ENCODE measurements at regions not wholly inside any gene's neighbourhood (a gene's known extent, or its start where the extent isn't known, plus 50 kb on each side); places are given as distances from the start of the nearest gene placed in this dataset.

DNA sequence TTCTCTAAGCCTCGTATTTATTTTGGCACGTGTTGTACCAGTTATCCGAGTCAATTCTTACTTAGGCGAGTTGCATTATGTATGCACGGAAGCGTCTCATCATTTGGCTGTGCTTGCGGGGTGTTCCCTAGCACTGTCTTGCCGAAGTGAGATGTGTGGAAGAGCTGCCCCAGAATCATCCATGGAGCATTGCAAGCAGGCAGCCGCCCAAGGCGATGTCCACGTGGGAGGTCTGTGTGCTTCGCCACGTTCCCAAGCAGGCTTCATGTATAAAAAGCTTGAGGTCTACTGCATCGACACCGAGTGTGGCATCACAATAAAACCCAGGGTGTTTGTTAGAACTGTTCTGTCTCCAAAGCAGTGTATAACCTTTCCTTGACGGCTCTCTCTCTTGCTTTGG is 849.9 kb downstream of the DCDC2C start:
- H3K4me3 ChIP-seq (ENCODE audit: severe bottlenecking), result no peak overlapping the region
- TF ChIP-seq, protein P1, sequence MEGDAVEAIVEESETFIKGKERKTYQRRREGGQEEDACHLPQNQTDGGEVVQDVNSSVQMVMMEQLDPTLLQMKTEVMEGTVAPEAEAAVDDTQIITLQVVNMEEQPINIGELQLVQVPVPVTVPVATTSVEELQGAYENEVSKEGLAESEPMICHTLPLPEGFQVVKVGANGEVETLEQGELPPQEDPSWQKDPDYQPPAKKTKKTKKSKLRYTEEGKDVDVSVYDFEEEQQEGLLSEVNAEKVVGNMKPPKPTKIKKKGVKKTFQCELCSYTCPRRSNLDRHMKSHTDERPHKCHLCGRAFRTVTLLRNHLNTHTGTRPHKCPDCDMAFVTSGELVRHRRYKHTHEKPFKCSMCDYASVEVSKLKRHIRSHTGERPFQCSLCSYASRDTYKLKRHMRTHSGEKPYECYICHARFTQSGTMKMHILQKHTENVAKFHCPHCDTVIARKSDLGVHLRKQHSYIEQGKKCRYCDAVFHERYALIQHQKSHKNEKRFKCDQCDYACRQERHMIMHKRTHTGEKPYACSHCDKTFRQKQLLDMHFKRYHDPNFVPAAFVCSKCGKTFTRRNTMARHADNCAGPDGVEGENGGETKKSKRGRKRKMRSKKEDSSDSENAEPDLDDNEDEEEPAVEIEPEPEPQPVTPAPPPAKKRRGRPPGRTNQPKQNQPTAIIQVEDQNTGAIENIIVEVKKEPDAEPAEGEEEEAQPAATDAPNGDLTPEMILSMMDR (IDR thresholded peaks at IDR 0.05; ENCODE audit: poor library complexity, severe bottlenecking), result no peak
- no peak for ATAC-seq (ENCODE audit: low read depth)
- no peak overlapping the region for H3K27ac ChIP-seq (ENCODE audit: poor library complexity, severe bottlenecking)
- no peaks in the 10 kb centered on the region for H3K4me1 ChIP-seq (ENCODE audit: insufficient read depth, poor library complexity, severe bottlenecking)
- H3K36me3 ChIP-seq (ENCODE audit: low read depth), result no peaks in the 10 kb centered on the region
- H3K9me3 ChIP-seq (ENCODE audit: severe bottlenecking), result no peaks in the 10 kb centered on the region
- DNase-seq (ENCODE audit: low spot score), result no peak
- H3K27me3 ChIP-seq (ENCODE audit: insufficient read depth, poor library complexity, severe bottlenecking), result peaks cover 4% of the 10 kb centered on the region

DNA sequence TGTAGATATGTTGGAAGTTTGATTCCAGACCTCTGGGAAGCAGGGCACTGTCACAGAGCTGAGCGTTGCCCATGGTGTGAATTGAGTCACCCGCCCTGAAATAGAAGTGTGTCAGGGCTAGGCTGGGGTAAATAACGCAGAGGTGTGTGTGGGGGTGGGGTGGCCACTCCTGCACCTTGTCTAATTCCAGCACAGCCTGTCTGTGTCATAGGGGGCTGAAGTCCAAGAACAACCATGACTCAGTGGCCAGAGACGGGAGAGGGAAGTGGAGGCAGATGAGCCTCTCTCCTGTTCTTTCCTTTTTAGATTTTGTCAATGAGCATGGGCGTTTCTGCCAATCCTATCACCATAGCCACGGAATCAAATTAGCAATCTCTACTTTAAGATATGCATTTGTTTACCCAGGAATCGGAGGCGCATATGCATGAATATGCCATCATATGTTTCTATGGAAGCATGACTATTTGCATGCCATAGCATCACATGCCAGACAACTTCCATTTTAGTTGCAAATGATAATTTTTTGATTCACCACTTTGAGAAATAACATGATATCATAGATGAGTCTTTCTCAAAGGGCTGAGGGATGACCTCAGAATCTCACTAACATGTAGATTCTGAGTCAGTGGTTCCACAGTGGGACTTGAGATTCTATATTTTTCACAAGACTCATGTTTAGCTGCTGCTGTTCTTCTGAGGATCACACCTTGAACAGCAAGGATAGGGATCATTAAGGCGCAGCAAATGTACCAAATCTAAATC is 852.9 kb downstream of the DCDC2C start:
- ATAC-seq (ENCODE audit: low read depth), result no peak
- H3K27me3 ChIP-seq (ENCODE audit: insufficient read depth, poor library complexity, severe bottlenecking), result peaks cover 4% of the 10 kb centered on the region
- no peak overlapping the region for H3K27ac ChIP-seq (ENCODE audit: poor library complexity, severe bottlenecking)
- no peak overlapping the region for H3K4me3 ChIP-seq (ENCODE audit: severe bottlenecking)
- TF ChIP-seq, protein P1 (IDR thresholded peaks at IDR 0.05; ENCODE audit: poor library complexity, severe bottlenecking), result no peak
- H3K36me3 ChIP-seq (ENCODE audit: low read depth), result no peaks in the 10 kb centered on the region
- no peaks in the 10 kb centered on the region for H3K9me3 ChIP-seq (ENCODE audit: severe bottlenecking)
- H3K4me1 ChIP-seq (ENCODE audit: insufficient read depth, poor library complexity, severe bottlenecking), result no peaks in the 10 kb centered on the region
- no peak for DNase-seq (ENCODE audit: low spot score)

DNA sequence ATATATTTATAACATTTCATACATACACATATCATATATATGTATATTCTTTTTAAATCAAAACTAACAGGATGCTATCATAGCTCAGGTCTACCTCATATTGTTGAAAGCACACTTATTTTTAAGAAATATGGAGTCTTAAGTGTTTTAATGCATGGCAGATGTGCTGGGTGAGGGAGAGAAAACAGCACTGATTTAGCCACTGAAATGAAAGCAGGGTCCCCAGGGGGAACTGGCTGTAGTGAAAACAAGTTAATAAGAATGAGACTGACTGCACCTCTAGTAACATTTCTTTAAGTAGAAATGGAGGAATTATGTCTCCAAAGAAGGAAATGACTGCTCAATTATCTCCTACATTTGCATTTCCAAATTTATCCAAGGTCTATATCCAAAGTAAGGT is 857.8 kb downstream of the DCDC2C start:
- TF ChIP-seq, protein P1 (IDR thresholded peaks at IDR 0.05; ENCODE audit: poor library complexity, severe bottlenecking), result no peak
- DNase-seq (ENCODE audit: low spot score) (no peak), ATAC-seq (ENCODE audit: low read depth) (no peak)
- Histone ChIP-seq H3K36me3 (ENCODE audit: low read depth) (no peaks in the 10 kb centered on the region), H3K4me1 (ENCODE audit: insufficient read depth, poor library complexity, severe bottlenecking) (no peaks in the 10 kb centered on the region), H3K4me3 (ENCODE audit: severe bottlenecking) (no peak overlapping the region), H3K27ac (ENCODE audit: poor library complexity, severe bottlenecking) (no peak overlapping the region), H3K27me3 (ENCODE audit: insufficient read depth, poor library complexity, severe bottlenecking) (no peaks in the 10 kb centered on the region), H3K9me3 (ENCODE audit: severe bottlenecking) (no peaks in the 10 kb centered on the region)

DNA sequence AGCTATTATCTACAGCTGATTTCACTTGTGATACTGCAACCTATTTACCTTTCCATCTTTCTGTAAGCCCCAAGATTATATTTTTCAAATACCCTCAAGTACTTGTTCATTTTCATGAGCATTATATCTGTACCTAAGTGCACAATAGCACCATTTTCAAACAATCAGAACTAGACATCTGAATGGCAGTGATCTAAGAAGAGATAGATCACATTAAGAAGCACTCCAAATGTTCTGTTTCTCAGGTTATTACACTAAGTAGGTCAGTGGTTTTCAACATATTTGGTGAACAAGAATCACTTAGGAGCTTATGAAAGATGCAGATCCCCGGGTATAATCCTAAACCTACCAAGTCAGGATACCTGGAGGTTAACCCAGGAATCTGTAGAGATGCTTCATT is 872.7 kb downstream of the DCDC2C start:
- Histone ChIP-seq H3K36me3 (ENCODE audit: low read depth) (no peaks in the 10 kb centered on the region), H3K27ac (ENCODE audit: poor library complexity, severe bottlenecking) (no peak overlapping the region), H3K9me3 (ENCODE audit: severe bottlenecking) (no peaks in the 10 kb centered on the region), H3K4me3 (ENCODE audit: severe bottlenecking) (no peak overlapping the region), H3K4me1 (ENCODE audit: insufficient read depth, poor library complexity, severe bottlenecking) (no peaks in the 10 kb centered on the region), H3K27me3 (ENCODE audit: insufficient read depth, poor library complexity, severe bottlenecking) (no peaks in the 10 kb centered on the region)
- TF ChIP-seq, protein P1 (IDR thresholded peaks at IDR 0.05; ENCODE audit: poor library complexity, severe bottlenecking), result no peak
- DNase-seq (ENCODE audit: low spot score) (no peak), ATAC-seq (ENCODE audit: low read depth) (no peak)

DNA sequence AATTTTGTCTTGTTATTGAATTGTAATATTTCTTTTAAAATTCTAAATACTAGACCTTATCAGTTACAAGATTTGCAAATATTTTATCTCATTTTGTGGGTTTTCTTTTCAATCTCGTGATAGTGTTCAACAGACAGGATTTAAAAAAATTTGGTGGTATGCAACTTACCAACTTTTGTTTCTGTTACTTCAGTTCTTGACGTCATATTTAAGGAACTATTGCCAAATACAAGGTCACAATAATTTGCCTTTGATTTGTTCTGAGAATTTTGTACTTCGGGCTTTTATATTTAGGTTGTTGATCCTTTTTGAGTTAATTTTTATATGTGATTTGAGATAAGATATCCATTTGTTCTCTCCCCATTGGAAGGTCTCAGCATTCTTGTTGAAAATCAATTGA is 876.6 kb downstream of the DCDC2C start:
- Histone ChIP-seq H3K9me3 (ENCODE audit: severe bottlenecking) (no peaks in the 10 kb centered on the region), H3K27ac (ENCODE audit: poor library complexity, severe bottlenecking) (no peak overlapping the region), H3K36me3 (ENCODE audit: low read depth) (no peaks in the 10 kb centered on the region), H3K27me3 (ENCODE audit: insufficient read depth, poor library complexity, severe bottlenecking) (no peaks in the 10 kb centered on the region), H3K4me1 (ENCODE audit: insufficient read depth, poor library complexity, severe bottlenecking) (no peaks in the 10 kb centered on the region), H3K4me3 (ENCODE audit: severe bottlenecking) (no peak overlapping the region)
- TF ChIP-seq, protein P1 (IDR thresholded peaks at IDR 0.05; ENCODE audit: poor library complexity, severe bottlenecking), result no peak
- ATAC-seq (ENCODE audit: low read depth) (no peak), DNase-seq (ENCODE audit: low spot score) (no peak)
